Nephron (organoid): ENCODE measurements at regions not wholly inside any gene's neighbourhood (a gene's known extent, or its start where the extent isn't known, plus 50 kb on each side); places are given as distances from the start of the nearest gene placed in this dataset.

Experiments used
- H3K27ac Mint-ChIP-seq, 3 experiments: 2 replicates each; pipeline ENCODE4 v1.8.0; 2020; ENCODE audit warnings: mixed read lengths in 3 of 3, mild to moderate bottlenecking in 2 of 3, moderate library complexity in 1 of 3
- H3K27me3 Mint-ChIP-seq: 2 replicates; pipeline ENCODE4 v1.8.0; 2021; ENCODE audit warnings: low read depth, mild to moderate bottlenecking, moderate library complexity, mixed read lengths
- H3K36me3 Mint-ChIP-seq: 2 replicates; pipeline ENCODE4 v1.8.0; 2020; ENCODE audit warnings: low read depth, mixed read lengths
- H3K4me1 Mint-ChIP-seq: 2 replicates; pipeline ENCODE4 v1.8.0; 2020; ENCODE audit warnings: mixed read lengths
- H3K4me3 Mint-ChIP-seq, 3 experiments: 2 replicates each; pipeline ENCODE4 v1.8.0; 2020; ENCODE audit warnings: mild to moderate bottlenecking in 3 of 3, mixed read lengths in 3 of 3, moderate library complexity in 2 of 3
- H3K9me3 Mint-ChIP-seq: 2 replicates; pipeline ENCODE4 v1.8.0; 2020; ENCODE audit warnings: mixed read lengths
- CTCF ChIP-seq, 3 experiments: fragments of 200-600 bp; sonication (generic); IDR thresholded peaks; one replicate each; pipeline ENCODE4 v1.5.0; 2021; ENCODE audit warnings: antibody characterized with exemption in 3 of 3; ENCODE audit not compliant: unreplicated experiment in 3 of 3

- TF ChIP-seq CTCF (IDR thresholded peaks at IDR 0.05; ENCODE audit: unreplicated experiment in 3 of 3): no peak
- H3K4me1 Mint-ChIP-seq: no peaks in the 10 kb centered on the region
Measured at GRCh38 chr3:73694983-73695757, 70.4 kb upstream of the PDZRN3 start.

GRCh38 chr3:73687106-73688004 is 62.6 kb upstream of the PDZRN3 start:
- TF ChIP-seq CTCF (IDR thresholded peaks at IDR 0.05; ENCODE audit: unreplicated experiment in 3 of 3): no peak
- H3K27ac Mint-ChIP-seq: peak overlapping the region; percentile 64 to 85 (median 71)
- H3K36me3 Mint-ChIP-seq: no peaks in the 10 kb centered on the region
- peaks cover 3% of the 10 kb centered on the region for H3K27me3 Mint-ChIP-seq
- no peak overlapping the region for H3K4me3 Mint-ChIP-seq
- no peaks in the 10 kb centered on the region for H3K9me3 Mint-ChIP-seq
- peaks cover 39% of the 10 kb centered on the region for H3K4me1 Mint-ChIP-seq

More at GRCh38 chr3:73694983-73695757, 70.4 kb upstream of the PDZRN3 start:
- Mint-ChIP-seq H3K27ac (no peak overlapping the region), H3K36me3 (no peaks in the 10 kb centered on the region), H3K9me3 (no peaks in the 10 kb centered on the region), H3K27me3 (no peaks in the 10 kb centered on the region), H3K4me3 (no peak overlapping the region)

- no peaks in the 10 kb centered on the region for H3K36me3 Mint-ChIP-seq
Measured at GRCh38 chr3:73685061-73685460, 60.3 kb upstream of the PDZRN3 start.

GRCh38 chr3:73683706-73684105 is 59.0 kb upstream of the PDZRN3 start:
- H3K9me3 Mint-ChIP-seq: no peaks in the 10 kb centered on the region
- TF ChIP-seq CTCF (IDR thresholded peaks at IDR 0.05; ENCODE audit: unreplicated experiment in 3 of 3): no peak
- H3K4me1 Mint-ChIP-seq: peaks cover 48% of the 10 kb centered on the region
- H3K27me3 Mint-ChIP-seq: peaks cover 3% of the 10 kb centered on the region
- no peaks in the 10 kb centered on the region for H3K36me3 Mint-ChIP-seq
- H3K4me3 Mint-ChIP-seq: no peak overlapping the region
- H3K27ac Mint-ChIP-seq: peak overlapping the region in 1 of 3 experiments; percentile 3

More at GRCh38 chr3:73685061-73685460, 60.3 kb upstream of the PDZRN3 start:
- Mint-ChIP-seq H3K27me3 (peaks cover 3% of the 10 kb centered on the region), H3K4me1 (peaks cover 46% of the 10 kb centered on the region), H3K27ac (peak overlapping the region; percentile 15 to 82 (median 48)), H3K9me3 (no peaks in the 10 kb centered on the region), H3K4me3 (no peak overlapping the region)
- TF ChIP-seq CTCF (IDR thresholded peaks at IDR 0.05; ENCODE audit: unreplicated experiment in 3 of 3): no peak

- H3K36me3 Mint-ChIP-seq: no peaks in the 10 kb centered on the region
- no peak for TF ChIP-seq CTCF (IDR thresholded peaks at IDR 0.05; ENCODE audit: unreplicated experiment in 3 of 3)
- no peak overlapping the region for H3K4me3 Mint-ChIP-seq
- H3K27ac Mint-ChIP-seq: no peak overlapping the region
- peaks cover 32% of the 10 kb centered on the region for H3K4me1 Mint-ChIP-seq
- no peaks in the 10 kb centered on the region for H3K9me3 Mint-ChIP-seq
- no peaks in the 10 kb centered on the region for H3K27me3 Mint-ChIP-seq
Measured at GRCh38 chr3:73681610-73682009, 56.9 kb upstream of the PDZRN3 start.
